ENCODE measurements at regions not wholly inside any gene's neighbourhood (a gene's known extent, or its start where the extent isn't known, plus 50 kb on each side); places are given as distances from the start of the nearest gene placed in this dataset.

DNA sequence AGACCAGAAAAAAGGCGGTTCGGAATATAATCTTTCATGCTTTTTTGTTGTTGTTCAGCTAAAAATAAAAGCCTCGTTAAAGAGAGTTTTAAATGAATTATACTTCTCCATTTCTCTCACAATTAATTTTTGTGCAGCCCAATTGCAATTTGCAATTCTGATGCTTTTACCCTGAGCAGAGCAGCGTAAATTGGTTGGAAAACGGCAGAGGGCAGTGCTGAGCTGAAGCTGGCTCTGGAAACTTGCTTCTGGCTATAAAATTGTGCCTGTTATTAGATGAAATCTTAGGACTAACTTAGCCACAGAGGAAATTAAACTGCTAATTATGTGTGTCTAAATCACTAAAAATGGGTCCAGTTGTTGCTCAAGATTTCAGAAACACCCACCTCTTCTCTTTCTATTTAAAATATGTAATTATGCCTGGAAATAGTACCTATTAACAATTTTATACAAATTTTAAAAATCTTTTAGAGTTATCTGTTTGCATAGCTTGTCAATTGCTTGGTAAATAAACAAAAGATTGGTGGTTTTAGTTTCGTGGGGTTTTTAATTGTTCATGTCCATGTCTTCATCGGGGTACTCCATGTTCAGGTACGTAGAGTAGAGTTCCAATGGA, 441.8 kb upstream of the TLE4 start:
- peak in 2 of 4 experiments; percentile 0 to 9 for DNase-seq (ENCODE audit: low read depth in 4 of 4, low spot score in 1 of 4)

DNA sequence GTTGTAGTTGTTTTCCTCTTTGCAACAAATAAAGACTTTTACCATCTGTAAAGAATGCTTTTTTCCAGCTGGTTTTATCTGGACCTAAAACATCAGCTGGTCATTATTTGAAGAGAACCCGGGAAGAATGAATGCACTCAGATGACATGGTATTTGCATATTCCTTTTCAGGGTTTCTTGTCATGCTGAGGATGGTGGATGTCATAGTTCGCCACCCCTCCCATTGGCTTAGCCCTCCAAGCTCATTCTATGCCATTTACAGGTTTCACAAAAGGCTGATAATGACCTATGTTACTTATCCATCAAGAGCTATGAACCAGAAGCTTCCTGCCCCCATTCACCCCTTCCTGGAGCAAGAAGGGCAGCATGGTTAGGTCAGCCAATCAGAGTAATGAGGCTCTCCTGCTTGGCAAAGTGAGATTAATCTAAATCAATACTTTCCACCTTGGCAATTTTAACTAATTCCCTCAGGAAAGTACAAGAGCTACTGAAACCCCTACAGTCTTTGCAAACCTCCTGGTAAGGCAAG, 440.5 kb upstream of the TLE4 start:
- no peak for DNase-seq (ENCODE audit: low read depth in 4 of 4, low spot score in 1 of 4)

DNA sequence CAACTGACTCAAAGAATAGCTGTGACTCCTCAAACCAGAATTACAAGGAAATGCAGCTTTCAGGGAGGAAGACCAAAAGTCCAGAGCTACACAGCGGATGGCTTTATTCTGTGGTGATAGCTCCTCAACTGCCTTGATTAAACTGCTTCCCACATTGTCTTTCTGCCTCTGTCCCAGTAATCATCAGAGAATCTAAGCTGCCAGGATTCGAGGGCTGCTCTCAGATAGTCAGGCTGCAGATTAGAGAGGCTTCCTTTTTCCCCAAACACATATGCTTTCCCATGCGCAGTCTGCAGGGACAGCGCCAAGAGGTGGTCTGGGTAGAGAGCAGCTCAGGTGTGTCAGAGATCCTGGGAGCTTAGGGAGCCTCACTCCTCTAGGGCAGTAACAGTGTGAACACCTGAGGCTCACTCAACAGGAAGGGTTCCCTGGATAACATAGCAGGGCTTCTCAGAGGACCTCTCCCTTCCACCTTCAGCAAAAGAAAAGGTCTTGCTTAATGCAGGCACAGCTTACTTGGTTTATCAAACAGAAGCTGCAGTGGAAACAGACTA, 439.9 kb upstream of the TLE4 start:
- DNase-seq (ENCODE audit: low read depth in 4 of 4, low spot score in 1 of 4): no peak

DNA sequence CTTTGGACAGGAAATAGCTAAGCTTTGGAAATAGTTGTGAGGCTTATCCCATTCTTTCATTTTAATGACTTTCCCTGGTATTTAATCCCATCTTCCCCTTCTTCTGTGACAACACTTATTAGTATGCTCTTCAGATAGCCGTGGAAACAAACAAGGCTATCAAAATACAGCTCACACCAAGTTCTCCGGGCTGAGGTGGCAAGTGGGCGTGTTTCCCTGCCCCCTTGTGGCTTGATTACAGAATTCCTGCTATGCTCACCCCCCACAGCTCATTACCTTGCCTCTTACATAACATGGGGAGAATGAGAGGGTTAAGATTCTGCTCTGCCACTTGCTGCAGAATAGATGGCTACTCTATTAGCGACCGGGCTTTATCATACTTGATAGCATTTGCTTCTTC, 437.1 kb upstream of the TLE4 start:
- no peak for DNase-seq (ENCODE audit: low read depth in 4 of 4, low spot score in 1 of 4)

DNA sequence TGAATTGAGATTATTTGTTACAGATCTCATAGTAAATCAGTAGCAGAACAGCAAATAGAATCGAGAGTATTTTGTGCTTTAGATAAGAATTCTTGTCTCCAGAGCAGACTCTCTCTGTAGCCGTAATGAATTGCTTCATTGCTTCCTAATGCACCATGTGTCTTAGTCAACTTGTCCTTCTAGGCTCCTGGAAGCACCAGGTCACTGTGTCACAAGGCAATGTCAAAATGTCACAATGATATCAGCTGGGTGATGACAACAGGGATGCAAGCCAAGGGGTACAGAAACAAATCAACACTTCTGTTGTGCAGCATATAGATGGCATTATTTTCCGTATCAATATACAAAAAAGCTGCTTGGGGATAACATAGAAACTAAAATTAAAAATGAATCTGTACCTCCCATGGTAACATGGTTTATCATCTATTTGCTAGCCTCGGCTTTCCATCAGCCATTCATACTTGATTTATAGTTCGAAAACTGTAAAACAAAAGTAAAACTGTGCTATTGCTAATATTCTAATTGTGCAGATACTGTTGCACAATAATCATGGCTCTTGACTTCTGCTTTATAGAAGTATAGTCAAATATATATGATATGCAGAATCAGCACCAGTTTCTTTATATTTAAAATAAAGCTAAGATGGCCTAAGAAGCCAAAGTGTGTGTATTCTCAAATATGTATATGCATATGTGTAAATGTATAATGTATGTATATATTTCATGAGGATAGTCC, 435.9 kb upstream of the TLE4 start:
- no peak for DNase-seq (ENCODE audit: low read depth in 4 of 4, low spot score in 1 of 4)

DNA sequence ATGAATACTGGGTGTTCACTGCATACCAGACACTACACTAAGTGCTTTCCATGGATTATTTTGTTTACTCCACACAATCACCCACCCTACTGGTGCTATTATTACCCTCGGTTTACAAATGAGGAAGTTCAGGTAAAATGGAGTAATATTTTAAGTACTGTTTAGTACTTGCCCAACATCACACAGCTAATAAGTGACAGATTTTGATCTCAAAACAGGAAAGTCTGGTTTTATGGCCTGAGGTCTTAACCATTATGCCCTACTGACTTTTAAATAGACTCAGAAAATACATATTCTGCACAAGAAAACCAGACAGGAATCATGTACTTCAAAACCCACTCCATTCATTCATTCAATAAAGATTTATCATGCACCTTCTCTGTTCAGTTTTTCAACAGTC, 431.0 kb upstream of the TLE4 start:
- DNase-seq (ENCODE audit: low read depth in 4 of 4, low spot score in 1 of 4): no peak

DNA sequence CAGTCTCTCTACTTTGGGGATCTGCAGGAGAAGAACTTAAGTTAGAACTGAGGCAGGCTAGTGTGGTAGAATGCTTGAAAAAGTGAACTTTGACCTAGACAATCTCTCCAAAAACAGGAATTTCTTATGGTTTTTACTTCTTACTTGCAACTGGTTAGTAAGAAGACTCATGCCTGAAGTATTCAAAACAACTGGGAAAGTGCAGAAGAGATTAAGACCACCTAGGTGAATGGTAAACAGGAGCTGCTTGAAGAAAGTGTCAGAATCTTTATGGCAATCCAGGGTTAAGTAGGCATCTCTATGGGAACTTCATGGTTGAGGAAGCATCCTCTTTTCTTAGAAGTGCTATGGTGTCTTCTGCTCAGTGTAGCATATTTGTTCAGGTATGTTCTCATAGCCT, 428.6 kb upstream of the TLE4 start:
- no peak for DNase-seq (ENCODE audit: low read depth in 4 of 4, low spot score in 1 of 4)

DNA sequence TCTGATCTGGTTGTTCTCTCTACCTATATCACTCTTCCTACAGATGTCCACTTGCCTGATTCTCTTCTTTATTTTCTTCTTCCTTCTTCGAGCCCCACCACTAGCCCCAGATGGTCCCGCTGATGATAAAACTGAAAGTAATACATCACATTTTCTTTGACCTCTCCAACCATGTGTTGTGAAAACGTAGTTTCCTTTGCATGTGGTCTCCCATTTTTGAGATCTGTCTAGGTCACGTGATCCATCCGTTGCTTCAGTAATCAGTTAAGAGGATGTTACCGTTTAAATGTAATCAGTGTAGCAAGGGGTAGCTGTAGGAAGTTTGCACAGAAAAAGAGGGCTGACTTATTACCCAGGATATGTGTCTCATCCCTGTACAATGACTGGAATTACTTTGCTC, 426.3 kb upstream of the TLE4 start:
- DNase-seq (ENCODE audit: low read depth in 4 of 4, low spot score in 1 of 4): no peak

DNA sequence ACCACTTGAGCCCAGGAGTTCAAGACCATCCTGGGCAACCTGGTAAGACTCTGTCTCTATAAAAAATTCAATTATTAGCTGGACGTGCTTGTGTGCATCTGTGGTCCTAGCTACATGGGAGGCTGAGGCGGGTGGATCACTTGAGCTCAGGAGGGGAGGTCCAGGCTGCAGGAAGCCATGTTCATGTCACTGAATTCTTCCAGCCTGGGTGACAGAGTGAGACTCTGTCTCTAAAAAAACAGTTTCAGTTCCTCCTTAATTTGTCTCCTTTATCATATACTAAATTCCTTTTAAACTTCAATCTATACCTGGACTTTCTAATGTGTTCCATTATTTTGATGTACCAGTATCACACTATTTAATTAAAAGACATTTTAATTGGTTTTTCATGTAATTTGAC, 422.2 kb upstream of the TLE4 start:
- no peak for DNase-seq (ENCODE audit: low read depth in 4 of 4, low spot score in 1 of 4)

DNA sequence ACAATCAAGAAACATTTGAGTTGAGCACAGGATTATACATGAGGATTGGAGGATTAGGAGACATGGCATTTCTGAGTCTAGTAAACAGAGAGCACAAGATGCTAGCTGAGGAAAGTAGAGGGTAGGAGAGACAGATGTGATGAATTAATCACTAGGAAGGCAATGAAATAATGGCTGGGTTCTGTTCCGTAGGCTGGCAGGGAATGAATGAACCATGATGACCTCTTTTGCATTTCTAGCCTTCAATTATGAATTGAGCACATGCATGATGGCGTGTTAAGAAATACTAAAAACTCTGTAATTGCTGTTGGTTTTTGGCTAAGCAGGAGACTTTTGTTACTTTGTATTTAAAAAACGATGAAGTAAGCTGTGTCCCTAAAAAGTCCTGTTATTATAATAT, 420.0 kb upstream of the TLE4 start:
- no peak for DNase-seq (ENCODE audit: low read depth in 4 of 4, low spot score in 1 of 4)

DNA sequence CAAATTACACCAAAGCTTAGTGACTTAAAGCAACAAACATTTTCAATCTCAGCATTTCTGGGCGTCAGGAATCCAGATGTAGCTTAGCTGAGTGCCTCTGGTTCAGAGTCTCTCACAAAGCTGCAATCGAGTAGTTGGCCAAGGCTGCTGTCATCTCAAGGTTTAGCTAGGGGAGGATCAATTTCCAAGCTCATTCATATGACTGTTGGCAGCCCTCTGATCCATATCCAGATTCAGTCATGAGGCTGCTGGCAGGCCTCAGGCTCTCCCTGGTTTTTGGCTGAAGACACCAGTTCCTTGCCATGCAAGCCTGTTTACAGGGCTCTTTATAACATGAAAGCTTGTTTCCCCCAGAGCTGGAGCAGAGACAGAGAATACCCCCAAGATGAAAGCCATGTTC, 419.5 kb upstream of the TLE4 start:
- DNase-seq (ENCODE audit: low read depth in 4 of 4, low spot score in 1 of 4): no peak

DNA sequence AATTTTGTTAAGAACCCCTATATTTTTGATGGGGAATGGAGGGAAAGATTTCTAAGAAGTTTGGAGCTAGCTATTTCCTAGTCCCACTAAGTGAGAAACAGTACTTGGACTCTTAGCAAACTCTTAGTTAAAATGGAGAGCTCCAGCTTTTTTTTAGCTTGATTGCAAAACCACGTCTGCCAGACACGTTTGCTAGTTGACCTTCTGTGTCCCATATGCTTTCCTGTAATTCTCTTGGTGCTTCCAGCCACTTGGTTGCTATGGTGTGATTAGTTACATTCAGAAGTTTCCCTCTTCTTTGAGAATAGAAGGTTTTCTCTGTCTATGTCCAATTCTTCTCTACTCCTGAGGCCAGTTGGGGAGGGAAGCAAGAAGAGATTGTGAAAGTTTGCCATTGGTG, 417.0 kb upstream of the TLE4 start:
- no peak for DNase-seq (ENCODE audit: low read depth in 4 of 4, low spot score in 1 of 4)

DNA sequence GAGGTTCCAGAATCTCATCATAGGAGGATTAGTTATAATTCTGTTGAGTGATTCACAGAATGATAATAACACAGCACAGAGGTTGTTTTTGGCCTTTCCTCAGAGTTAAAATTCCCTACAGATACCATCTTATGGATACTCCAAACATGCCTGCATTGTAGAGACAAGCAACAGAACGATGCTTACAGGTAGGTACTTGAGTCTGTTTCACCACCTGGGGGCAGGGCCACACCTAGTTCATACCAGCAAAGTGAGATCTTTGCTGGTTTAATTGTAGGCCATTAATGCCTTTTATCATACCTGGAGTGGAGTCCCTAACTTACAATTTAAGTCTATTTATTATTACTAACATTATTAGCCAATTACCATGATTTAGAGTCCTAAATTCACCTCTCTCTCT, 416.5 kb upstream of the TLE4 start:
- DNase-seq (ENCODE audit: low read depth in 4 of 4, low spot score in 1 of 4): no peak

DNA sequence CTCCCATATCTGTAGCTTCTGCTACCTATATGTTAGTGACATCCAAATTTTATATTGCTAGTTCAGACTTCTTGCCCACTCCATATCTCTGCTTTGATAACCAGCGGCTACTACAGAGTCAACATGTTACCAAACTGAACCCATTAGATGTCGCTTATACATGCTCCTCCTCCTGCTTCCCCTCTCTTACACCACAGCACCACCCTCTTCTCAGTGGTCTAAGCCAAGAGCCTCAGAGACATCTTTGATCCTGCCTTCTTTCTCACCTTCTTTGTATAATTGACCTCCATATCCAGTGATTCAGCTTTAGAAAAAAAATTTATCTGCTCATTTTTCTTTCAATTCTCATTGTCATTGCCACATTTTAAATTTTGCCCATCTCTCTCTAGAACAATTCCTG, 408.2 kb upstream of the TLE4 start:
- no peak for DNase-seq (ENCODE audit: low read depth in 4 of 4, low spot score in 1 of 4)

DNA sequence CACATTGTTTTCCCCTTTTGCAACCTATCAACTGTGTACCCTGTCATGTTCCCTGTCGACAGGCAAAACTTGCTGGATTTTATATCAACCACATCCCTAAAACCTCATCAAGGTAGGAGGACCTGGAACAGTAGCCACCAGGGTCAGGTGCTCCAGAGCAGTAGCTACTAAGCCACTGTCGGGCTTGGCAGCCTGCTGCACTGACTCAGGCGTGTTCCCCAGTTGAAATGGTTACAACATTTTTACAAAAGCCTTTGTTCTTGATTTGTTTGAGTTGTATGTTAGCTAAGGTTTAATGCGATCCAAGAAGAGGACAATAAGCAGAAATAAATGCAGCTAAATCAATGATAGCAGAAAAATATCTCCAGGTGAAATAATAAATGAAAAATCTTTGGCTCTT, 407.4 kb upstream of the TLE4 start:
- DNase-seq (ENCODE audit: low read depth in 4 of 4, low spot score in 1 of 4): no peak

DNA sequence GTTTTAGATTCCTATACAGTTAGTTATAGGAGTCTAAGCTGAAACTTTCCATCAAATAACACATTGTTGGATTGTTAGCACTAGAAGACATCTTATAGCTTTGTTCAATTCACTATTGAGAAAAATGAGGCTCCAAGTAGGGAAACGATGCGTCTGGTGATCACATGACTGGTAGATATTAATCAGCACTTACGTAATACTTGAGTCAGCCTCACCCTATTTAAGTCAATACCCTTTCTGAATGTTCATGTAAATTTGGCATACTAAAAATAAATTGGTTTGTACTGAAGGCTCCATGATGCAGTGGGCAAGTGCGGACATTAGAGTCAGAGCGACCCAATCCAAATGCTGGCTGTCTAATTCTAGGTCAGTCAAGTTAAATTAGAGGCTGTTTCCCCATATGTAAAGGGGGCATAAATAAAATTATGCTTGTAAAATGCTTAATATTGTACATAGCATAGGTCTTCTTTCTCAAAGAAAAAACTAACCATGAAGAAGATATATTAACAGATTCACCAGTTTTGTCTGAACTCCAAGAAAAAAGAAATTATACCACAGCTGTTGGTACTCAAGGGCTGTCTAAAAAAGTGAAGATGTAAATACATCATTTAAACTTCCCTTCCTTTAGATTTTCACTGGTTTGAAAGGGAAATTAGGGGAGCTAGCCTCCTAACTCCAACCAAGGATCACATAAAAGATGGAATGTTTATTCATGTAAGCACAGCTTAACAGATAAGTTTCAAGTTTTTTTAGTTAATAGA, 406.6 kb upstream of the TLE4 start:
- DNase-seq (ENCODE audit: low read depth in 4 of 4, low spot score in 1 of 4): no peak

DNA sequence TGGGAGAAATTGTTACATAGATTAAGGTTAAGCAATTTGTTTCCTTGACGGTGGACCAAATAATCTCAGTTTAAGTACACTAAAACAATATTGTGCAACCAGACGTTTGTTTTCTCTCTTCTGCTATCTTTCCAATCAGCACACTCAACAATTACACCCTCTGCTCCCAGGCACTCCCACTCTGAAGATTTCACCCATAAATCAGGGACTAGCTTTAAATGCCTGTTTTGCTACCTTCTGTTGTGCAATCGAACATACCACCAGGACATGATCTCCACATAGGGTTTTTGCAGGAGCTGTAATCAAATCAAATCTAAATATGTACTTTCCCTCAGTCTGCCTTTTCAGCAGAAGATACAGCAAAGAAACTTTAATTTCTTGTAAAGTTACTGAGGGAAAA, 405.8 kb upstream of the TLE4 start:
- DNase-seq (ENCODE audit: low read depth in 4 of 4, low spot score in 1 of 4): no peak

DNA sequence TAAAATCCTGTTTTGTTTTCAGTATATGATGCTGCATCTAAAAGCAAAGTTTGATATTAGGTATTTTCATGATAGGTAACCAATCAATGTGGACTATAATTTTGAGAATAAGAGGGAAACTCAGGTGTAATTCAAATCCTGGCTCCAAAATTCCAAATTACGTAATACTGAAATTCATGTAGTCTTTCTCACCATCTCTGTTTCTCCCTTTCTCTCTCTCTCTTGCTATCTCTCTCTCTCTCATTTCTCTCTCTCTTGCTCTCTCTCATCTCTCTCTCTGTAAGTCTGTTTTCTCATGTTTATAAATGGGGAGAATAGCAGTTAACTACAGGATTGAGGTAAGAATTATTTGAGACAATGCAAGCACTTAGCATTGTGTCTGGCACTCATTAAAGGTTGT, 401.1 kb upstream of the TLE4 start:
- no peak for DNase-seq (ENCODE audit: low read depth in 4 of 4, low spot score in 1 of 4)

DNA sequence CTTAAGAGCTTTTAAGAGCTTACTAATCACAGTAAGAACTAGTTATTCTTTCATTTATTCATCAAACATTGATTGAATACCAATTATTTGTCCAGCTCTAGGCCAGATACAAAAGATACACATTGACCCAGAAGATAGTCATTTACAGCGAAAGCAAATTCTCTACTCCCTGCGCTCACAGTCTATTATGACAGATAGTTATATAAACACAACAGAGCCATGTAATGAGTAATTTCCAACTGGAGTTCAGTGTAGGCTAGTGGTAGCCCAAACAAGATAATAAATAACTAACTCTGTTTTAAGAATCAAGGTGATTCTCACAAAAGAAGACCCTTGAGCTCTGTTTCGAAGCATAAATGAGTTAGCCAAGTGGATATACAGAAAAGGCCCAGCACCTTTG, 397.8 kb upstream of the TLE4 start:
- no peak for DNase-seq (ENCODE audit: low read depth in 4 of 4, low spot score in 1 of 4)

DNA sequence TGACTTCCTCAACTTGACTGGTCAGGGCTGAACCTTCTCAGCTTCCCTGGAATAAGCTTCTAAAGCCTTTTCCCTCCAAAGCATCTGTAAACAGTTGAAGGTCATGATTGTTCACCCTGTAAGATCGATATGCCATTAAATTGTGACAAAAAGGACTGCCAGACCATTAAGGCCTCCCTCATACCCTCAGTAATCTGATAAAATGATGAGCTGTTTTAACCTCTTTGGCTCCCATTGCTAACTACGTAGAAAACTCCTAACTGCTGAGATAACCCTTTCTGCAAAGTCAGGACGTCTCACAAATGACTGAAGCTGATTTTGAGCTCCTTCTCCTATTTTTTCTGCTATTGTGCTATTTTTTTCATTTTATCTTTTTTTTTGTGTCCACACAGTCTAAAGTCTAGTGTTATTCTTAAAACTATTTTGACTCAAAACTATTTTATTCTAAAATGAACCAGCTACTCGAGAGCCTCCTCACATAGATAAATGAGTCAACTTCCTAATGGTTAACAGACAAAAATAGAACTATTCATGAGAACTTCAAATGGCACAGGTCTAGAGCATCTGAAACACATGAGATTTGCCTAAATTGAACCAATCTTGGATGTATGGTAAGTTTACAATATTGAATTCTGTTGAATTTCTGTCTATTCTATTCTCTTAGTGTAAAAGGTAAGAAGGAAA, 395.6 kb upstream of the TLE4 start:
- no peak for DNase-seq (ENCODE audit: low read depth in 4 of 4, low spot score in 1 of 4)

DNA sequence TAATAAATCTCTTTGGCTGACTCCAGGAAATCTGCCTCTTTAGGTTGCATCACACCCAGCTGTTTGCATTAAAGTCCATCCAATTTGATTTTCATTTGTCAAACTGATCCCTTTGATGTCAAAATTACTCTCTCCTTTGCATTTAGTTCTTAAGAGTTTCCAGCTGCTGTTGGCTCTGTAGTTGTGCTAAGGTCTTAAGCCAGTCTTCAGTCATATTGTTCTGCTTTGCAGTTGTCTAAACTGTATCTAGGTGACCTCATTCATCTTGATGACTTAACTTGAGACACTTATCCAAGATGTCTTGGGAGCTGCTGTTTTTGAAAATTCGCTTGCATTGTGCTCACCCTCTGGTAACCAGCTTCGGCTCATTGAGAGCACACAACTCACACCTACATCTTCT, 386.9 kb upstream of the TLE4 start:
- DNase-seq (ENCODE audit: low read depth in 4 of 4, low spot score in 1 of 4): no peak

All from stimulated activated CD4-positive, alpha-beta T cell treated with anti-CD3 and anti-CD28 coated beads, Interleukin-1b, Interleukin-23, amount 100 ng/mL, for 24 hours (primary cell).